ENCODE measurements at regions not wholly inside any gene's neighbourhood (a gene's known extent, or its start where the extent isn't known, plus 50 kb on each side); places are given as distances from the start of the nearest gene placed in this dataset.

GRCh38 chr14:30357791-30358190 is 201.2 kb upstream of the G2E3 start:
- TF ChIP-seq, protein P1, sequence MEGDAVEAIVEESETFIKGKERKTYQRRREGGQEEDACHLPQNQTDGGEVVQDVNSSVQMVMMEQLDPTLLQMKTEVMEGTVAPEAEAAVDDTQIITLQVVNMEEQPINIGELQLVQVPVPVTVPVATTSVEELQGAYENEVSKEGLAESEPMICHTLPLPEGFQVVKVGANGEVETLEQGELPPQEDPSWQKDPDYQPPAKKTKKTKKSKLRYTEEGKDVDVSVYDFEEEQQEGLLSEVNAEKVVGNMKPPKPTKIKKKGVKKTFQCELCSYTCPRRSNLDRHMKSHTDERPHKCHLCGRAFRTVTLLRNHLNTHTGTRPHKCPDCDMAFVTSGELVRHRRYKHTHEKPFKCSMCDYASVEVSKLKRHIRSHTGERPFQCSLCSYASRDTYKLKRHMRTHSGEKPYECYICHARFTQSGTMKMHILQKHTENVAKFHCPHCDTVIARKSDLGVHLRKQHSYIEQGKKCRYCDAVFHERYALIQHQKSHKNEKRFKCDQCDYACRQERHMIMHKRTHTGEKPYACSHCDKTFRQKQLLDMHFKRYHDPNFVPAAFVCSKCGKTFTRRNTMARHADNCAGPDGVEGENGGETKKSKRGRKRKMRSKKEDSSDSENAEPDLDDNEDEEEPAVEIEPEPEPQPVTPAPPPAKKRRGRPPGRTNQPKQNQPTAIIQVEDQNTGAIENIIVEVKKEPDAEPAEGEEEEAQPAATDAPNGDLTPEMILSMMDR (IDR thresholded peaks at IDR 0.05): no peak
- no peak for TF ChIP-seq POLR2AphosphoS5 (IDR thresholded peaks at IDR 0.05)

All from stomach (tissue), 4 donors.